ENCODE measurements at regions not wholly inside any gene's neighbourhood (a gene's known extent, or its start where the extent isn't known, plus 50 kb on each side); places are given as distances from the start of the nearest gene placed in this dataset.

- peaks cover 0 to 12% (median 9%) of the 10 kb centered on the region in 4 experiments for H3K4me1 ChIP-seq (replicated peaks in 1 of 4; ENCODE audit: control insufficient read depth in 3 of 4, insufficient read depth in 4 of 4, low read length in 3 of 4)
- no peaks in the 10 kb centered on the region for H3K79me1 ChIP-seq (ENCODE audit: low read depth, low read length)
- no peak overlapping the region for H3K9ac ChIP-seq (replicated peaks in 1 of 4; ENCODE audit: extremely low read depth in 1 of 4, low read depth in 3 of 4, low read length in 3 of 4)
- no peak overlapping the region for H3K4me2 ChIP-seq (ENCODE audit: insufficient read depth in 1 of 2, low read depth in 2 of 2, low read length in 2 of 2)
- H3K9me3 ChIP-seq (ENCODE audit: insufficient read depth in 2 of 2, low read depth in 1 of 2, low read length in 1 of 2): peaks cover 7 to 11% of the 10 kb centered on the region in 2 experiments; a peak in 2 of 4 replicates
- no peak overlapping the region for H3K56ac ChIP-seq (replicated peaks; ENCODE audit: insufficient read length, low read depth, low read length)
- H4K20me1 ChIP-seq (replicated peaks in 1 of 2; ENCODE audit: control insufficient read depth in 1 of 2, insufficient read depth in 2 of 2, low read length in 2 of 2): no peaks in the 10 kb centered on the region
- H3K14ac ChIP-seq (ENCODE audit: insufficient read length): no peak overlapping the region
- no peak overlapping the region for H3K18ac ChIP-seq (ENCODE audit: extremely low read depth, low read length)
- H2BK20ac ChIP-seq (ENCODE audit: low read length): no peak overlapping the region
- H3K79me2 ChIP-seq (ENCODE audit: control insufficient read depth in 1 of 2, insufficient read depth in 2 of 2, low read length in 2 of 2): no peaks in the 10 kb centered on the region
- no peak overlapping the region for H3K27ac ChIP-seq (ENCODE audit: low read depth, low read length)
- H3K27me3 ChIP-seq (replicated peaks in 1 of 4; ENCODE audit: control insufficient read depth in 3 of 4, extremely low read depth in 1 of 4, insufficient read depth in 3 of 4, low read length in 3 of 4): no peaks in the 10 kb centered on the region
- no peak overlapping the region for H2AK5ac ChIP-seq (ENCODE audit: low read depth, low read length)
- 88% methylated on average over 4 of the region's 4 CpGs; no CpG with 5 or more reads in 1 of the 2 experiments for WGBS, 2 experiments (ENCODE audit: extremely low coverage in 1 of 2, insufficient coverage in 1 of 2, insufficient read length in 1 of 2, insufficient replicate concordance in 2 of 2, low coverage in 1 of 2, low lambda C conversion rate in 2 of 2, missing lambda C conversion rate in 1 of 2)
- H4K5ac ChIP-seq (ENCODE audit: insufficient read length, low read depth, low read length): no peak overlapping the region
- H2BK15ac ChIP-seq (ENCODE audit: low read length): no peak overlapping the region
- no peak overlapping the region for H4K91ac ChIP-seq (replicated peaks; ENCODE audit: insufficient read length, low read length)
- no peak for DNase-seq (ENCODE audit: low read depth in 1 of 2, low spot score in 2 of 2)
- H2BK12ac ChIP-seq (ENCODE audit: low read depth, low read length): no peak overlapping the region
- H3K23me2 ChIP-seq (ENCODE audit: low read depth, low read length): no peaks in the 10 kb centered on the region; the same call in 1 of the 2 replicates
- H3K4me3 ChIP-seq (ENCODE audit: extremely low read depth in 1 of 4, insufficient read depth in 2 of 4, low read depth in 3 of 4, low read length in 4 of 4): no peak overlapping the region
- no peak overlapping the region for H3K23ac ChIP-seq (ENCODE audit: insufficient read length)
- H2BK5ac ChIP-seq (ENCODE audit: low read depth, low read length): no peak overlapping the region
- no peak overlapping the region for H3K4ac ChIP-seq (replicated peaks; ENCODE audit: insufficient read length, low read depth, low read length)
- no peak for FAIRE-seq
- no peak overlapping the region for H2AFZ ChIP-seq (ENCODE audit: low read length)
- H2BK120ac ChIP-seq (replicated peaks; ENCODE audit: low read depth, low read length): no peak overlapping the region
- H4K8ac ChIP-seq (ENCODE audit: extremely low read depth, insufficient read depth, low read length): peak overlapping the region; percentile 1; the same call in 1 of the 2 replicates
- H3K36me3 ChIP-seq (ENCODE audit: control insufficient read depth in 2 of 4, insufficient read depth in 4 of 4, low read length in 3 of 4): no peaks in the 10 kb centered on the region; a peak in 1 of 8 replicates
- ChIA-PET CTCF (ENCODE audit: partially characterized antibody) (no interaction called here), POLR2A (ENCODE audit: partially characterized antibody) (no interaction called here)
- TF ChIP-seq CHD7 (IDR thresholded peaks at IDR 0.05; ENCODE audit: insufficient replicate concordance, low read length): no peak
Observed at GRCh38 chr9:91145496-91145895, 216.2 kb downstream of the AUH start.
